GM13976 (cell line): ENCODE measurements at regions not wholly inside any gene's neighbourhood (a gene's known extent, or its start where the extent isn't known, plus 50 kb on each side); places are given as distances from the start of the nearest gene placed in this dataset.

ENCODE experiments used
- DNase-seq: peaks from one replicate; pipeline ENCODE4 v3.0.0; 2012; ENCODE audit warnings: low spot score
- in situ Hi-C: fragments of 300-500 bp; cut with MboI; formaldehyde crosslinking; loops from one replicate; pipeline ENCODE4 v1.12.0; 2022; ENCODE audit warnings: low sequenced_read_pairs, mixed read lengths, inconsistent platforms; ENCODE audit not compliant: unreplicated experiment
- TF ChIP-seq, protein P1 (sequence below): IDR thresholded peaks from 2 replicates; pipeline ENCODE4 v1.5.1; 2012; ENCODE audit warnings: borderline replicate concordance, mild to moderate bottlenecking; ENCODE audit not compliant: insufficient read depth; ENCODE audit errors: extremely low read depth, missing control alignments, control extremely low read depth

DNA sequence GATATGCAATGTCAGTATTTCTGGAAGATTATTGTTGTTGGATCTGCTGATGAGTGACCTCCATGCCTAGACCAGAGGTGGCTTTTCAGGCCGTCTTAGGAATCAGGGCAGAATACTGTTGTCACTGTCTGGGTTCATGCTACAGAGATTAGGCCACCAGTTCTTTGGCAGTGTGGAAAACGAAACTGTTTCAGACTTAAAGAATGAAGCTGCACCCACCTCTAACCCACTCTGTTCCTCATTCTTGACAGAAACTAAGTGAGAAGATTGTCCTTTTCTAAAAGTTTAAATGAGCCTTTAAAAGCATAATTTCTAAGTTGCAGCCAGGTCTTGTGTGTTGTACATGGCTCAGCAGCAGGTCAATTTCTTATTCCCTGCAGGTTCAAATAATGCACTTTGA is 444.3 kb downstream of the ENC1 start:
- in situ Hi-C loops = no loop called here
- no peak for DNase-seq
- TF ChIP-seq, protein P1, sequence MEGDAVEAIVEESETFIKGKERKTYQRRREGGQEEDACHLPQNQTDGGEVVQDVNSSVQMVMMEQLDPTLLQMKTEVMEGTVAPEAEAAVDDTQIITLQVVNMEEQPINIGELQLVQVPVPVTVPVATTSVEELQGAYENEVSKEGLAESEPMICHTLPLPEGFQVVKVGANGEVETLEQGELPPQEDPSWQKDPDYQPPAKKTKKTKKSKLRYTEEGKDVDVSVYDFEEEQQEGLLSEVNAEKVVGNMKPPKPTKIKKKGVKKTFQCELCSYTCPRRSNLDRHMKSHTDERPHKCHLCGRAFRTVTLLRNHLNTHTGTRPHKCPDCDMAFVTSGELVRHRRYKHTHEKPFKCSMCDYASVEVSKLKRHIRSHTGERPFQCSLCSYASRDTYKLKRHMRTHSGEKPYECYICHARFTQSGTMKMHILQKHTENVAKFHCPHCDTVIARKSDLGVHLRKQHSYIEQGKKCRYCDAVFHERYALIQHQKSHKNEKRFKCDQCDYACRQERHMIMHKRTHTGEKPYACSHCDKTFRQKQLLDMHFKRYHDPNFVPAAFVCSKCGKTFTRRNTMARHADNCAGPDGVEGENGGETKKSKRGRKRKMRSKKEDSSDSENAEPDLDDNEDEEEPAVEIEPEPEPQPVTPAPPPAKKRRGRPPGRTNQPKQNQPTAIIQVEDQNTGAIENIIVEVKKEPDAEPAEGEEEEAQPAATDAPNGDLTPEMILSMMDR = no peak

DNA sequence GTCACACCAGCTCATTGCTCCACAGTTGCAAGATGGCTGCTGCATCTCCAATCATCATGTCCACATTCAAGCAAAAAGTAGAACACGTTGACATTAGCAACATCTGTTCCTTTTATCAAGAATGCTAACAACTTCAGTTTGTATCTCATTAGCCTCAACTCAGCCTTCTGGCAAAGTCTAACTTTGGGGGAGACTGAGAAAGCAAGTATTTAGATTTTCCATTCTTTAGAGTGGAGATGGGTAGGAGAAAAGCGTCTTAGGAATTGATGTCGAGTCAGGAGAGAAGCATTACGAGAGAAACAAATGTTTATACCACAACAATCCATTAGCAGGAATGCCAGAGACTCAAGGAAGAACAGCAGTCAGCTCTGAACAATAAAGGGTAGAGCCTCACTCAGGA is 446.3 kb downstream of the ENC1 start:
- in situ Hi-C loops = no loop called here
- TF ChIP-seq, protein P1 = no peak
- DNase-seq = no peak

DNA sequence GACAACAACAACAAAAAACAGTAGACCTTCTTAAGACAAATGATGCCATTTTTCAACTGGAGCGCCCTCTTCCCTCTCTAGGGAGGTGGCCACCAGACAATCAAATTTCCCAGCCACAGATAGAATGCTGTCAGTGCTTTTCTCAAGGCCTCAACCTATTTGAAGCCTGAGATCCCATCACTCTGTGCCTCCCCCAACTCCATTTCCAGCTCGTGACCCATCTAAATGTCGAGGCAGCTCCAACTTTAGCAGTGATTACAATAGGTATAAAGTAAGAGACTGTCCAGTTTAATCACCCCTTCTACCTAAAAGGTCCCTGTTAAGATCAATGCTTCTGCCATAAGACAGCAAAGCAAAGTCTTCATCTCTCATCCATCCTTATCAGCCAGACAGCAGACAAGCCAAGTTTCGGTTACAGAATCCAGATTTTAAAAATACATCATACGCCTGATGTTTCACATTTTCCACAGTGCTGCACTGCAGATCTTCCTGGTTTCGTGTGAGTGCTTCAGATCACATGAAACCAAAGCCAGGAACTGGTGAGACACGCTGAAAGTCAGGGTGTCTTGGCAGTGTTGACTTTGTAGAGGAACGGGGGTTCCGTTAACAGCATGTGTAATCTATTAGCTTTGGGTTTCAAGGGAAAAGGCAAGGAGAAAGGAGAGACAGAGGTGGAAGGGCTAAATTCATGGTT is 447.8 kb downstream of the ENC1 start:
- TF ChIP-seq, protein P1 = no peak
- in situ Hi-C loops = no loop called here
- no peak for DNase-seq

- TF ChIP-seq, protein P1 = no peak
- DNase-seq = no peak
- in situ Hi-C loops = no loop called here
Observed at GRCh38 chr5:74188351-74189105, 452.0 kb downstream of the ENC1 start.

DNA sequence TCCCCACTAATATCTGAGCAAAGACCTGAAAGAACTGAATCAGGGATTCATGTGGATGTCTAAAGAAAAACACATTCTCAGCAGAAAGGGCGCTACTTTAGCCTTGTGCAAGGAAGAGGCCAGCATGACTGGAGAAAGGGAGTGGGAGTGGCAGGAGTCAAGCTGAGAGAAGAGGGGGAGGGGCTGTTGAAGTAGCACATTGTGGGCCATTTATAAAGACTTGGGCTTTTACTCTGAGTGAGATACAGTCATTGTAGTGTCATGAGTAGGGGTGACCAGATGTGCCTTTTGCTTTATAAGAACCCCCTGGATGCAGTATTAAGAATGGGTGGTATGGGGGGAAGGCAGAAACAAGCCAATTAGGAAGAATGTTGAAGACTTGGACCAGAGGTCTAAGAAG is 452.8 kb downstream of the ENC1 start:
- no peak for DNase-seq
- TF ChIP-seq, protein P1 = no peak
- in situ Hi-C loops = no loop called here

DNA sequence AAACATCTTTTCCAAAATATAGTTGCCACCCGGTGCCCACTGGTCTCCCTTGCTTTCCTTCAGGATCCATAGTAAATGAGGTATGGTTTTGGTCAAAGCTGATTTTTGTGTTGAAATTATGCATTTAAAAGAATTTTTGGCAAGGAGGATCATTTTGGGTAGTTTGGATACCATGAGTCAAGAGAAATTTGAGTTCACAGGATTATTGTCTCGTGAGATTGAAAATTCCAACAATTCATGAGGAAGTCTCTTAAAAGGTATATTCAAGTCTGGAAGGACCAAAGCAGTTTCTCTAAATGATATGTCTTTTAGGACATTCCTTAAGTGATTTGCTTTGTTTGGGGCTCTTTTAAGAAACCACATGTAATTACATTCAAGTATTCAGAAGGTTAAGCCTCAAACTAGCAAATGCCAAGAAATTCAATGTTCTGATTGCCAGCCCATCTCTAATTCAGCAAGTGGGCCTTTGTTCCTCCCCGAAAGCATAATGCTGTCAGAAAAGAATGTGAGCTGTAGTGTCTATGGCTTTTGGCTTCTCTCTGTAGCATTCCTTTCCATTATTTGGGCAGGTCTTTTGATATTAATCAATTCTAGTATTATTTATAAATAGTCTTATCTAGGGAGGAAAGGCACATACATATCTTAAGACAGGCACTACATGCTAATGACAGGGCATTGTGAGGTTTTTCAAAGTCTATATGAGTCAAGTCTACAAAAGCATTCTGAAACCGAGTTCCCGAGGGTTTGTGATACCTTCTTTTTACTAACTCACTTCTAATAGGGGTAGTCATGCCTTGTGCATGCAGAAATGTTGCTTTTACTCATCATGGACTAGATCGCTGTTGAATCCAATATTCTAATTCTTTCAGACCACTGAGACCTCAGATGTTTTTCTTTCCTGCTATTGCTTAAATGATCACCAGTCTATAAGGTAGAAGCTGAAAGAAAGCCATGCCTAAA is 453.9 kb downstream of the ENC1 start:
- DNase-seq = no peak
- TF ChIP-seq, protein P1 = no peak

More for the DNA sequence above, 453.9 kb downstream of the ENC1 start:
- in situ Hi-C loops = no loop called here
